DND-41 (cell line): ENCODE measurements at regions not wholly inside any gene's neighbourhood (a gene's known extent, or its start where the extent isn't known, plus 50 kb on each side); places are given as distances from the start of the nearest gene placed in this dataset.

Source experiments
- EZH2 ChIP-seq: IDR thresholded peaks from 3 replicates; pipeline ENCODE4 v1.6.1; 2012; ENCODE audit warnings: borderline replicate concordance, low read depth, mild to moderate bottlenecking, moderate library complexity, low read length, inconsistent platforms; ENCODE audit not compliant: severe bottlenecking
- TF ChIP-seq, protein P1 (sequence below): IDR thresholded peaks from 2 replicates; pipeline ENCODE4 v1.5.1; 2012; ENCODE audit warnings: borderline replicate concordance, low read length, moderate library complexity, mild to moderate bottlenecking; ENCODE audit not compliant: poor library complexity, severe bottlenecking; ENCODE audit errors: extremely low read depth

DNA sequence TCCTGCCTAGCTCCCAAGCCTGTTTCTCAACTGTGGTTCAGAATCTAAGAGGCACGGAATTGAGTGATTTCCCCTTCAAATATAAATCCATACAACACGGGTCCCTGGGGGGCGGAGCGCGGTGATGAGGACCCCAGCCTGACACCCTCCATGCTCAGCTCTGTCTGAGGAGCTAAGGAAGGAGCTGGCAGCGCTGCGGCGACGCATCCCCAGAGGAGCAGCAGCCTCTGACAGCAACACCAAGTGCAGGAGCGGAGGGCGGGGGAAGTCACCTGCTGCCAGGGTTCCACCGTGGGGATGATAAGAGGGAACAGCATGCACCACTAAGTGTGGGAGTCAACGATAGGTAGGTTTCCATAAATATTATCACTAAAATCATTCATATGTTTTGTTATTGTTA, 72.6 kb upstream of the VWC2 start:
- TF ChIP-seq, protein P1, sequence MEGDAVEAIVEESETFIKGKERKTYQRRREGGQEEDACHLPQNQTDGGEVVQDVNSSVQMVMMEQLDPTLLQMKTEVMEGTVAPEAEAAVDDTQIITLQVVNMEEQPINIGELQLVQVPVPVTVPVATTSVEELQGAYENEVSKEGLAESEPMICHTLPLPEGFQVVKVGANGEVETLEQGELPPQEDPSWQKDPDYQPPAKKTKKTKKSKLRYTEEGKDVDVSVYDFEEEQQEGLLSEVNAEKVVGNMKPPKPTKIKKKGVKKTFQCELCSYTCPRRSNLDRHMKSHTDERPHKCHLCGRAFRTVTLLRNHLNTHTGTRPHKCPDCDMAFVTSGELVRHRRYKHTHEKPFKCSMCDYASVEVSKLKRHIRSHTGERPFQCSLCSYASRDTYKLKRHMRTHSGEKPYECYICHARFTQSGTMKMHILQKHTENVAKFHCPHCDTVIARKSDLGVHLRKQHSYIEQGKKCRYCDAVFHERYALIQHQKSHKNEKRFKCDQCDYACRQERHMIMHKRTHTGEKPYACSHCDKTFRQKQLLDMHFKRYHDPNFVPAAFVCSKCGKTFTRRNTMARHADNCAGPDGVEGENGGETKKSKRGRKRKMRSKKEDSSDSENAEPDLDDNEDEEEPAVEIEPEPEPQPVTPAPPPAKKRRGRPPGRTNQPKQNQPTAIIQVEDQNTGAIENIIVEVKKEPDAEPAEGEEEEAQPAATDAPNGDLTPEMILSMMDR: no peak
- no peak for TF ChIP-seq EZH2
